NCI-H146 (cell line): ENCODE measurements at regions not wholly inside any gene's neighbourhood (a gene's known extent, or its start where the extent isn't known, plus 50 kb on each side); places are given as distances from the start of the nearest gene placed in this dataset.

Experiments
- DNase-seq: peaks from one replicate; lab custom pipeline; 2025; lab: John Stamatoyannopoulos, UW

DNA sequence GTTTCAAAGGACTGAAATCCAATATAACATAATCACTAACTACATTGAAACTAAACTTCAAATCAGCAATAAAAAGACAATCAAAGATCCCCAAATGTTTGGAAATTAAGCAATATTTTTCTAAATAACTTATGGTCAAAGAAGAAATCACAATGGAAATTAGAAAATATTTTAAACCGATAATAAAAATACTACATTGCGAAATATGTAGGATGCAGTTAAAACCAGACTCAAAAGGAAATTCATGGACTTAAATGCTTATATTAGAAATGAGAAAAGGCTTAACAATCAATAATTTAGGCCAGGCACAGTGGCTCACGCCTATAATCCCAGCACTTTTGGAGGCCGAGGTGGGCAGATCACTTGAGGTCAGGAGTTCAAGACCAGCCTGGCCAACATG is 79.0 kb upstream of the HAAO start:
- no peak for DNase-seq

DNA sequence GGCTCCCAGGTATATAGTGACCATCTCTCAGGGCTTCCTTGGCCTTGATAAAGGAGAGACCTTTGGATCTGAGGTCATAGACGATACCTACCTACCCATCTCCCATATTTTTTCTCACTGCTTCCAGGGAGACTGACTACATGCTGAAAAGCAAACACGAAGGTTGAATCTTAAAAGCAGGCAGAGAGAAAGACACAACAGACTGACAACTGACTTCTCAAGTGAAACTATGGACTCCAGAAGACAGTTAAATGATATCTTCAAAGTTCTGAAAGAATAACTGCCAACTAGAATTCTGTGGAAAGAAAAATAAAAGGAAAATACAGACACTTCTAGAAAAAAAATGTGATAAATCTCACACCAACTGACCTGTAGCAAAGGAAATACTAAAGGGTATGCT is 76.5 kb upstream of the HAAO start:
- DNase-seq: no peak

DNA sequence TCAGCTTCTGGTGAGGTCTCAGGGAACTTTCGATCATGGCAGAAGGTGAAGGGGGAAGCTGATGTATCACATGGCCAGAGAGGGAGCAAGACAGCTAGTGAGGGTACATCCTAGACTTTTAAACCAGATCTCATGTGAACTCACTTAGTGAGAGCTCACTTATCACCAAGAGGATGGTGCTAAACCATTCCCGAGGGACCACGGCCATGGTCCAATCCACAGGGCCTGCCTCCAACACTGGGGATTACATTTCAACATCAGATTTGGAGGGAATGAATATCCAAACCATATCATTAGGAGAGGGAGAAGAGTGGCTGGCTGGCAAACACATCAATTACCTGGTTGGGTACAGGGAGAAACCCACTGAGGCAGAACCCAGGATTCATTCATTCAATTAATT is 75.7 kb upstream of the HAAO start:
- no peak for DNase-seq

DNA sequence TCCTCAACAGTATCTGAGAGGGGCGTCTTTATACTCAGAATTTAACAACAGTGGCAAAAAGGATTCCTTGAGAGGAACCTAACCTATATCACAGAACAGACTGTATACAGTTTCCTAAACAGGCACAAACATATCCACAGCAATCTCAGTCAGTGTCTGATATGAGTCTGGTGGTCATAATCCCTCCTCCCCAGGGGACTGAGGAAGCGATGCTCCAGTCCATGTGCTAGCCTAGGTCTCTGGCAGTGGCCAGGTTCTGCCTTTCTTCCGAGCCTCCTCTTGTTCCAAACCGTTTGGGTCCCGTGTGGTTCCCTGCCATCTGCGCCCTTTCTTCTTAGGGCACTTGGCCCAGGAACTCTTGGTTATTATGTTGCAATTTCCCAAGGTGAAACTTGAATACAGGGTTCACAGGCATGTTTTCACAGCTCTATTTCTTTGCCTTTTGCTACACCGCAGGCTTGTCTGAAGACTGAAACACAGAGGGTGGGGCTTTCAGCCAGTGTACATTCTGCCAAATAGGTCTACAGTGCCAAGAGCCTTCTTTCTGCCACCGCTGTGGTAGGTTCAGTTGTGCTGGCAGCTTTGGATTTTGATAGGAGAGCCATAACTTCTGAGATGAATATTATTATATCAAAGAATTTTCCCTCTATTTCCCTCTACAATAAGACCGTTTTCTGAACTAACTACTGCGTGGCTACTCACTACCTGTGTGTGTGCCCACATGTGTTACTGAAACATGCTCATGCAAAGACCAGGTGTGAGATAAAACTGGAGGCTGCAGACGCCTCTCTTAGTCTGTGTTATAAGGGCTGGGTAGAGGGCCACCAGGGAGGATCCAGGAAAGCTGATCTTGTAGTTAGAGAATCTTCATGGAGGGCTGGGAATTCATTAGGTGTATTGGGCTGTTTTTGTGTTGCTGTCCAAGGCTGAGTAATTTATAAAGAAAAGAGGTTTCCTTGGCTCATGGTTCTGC is 75.0 kb upstream of the HAAO start:
- no peak for DNase-seq

DNA sequence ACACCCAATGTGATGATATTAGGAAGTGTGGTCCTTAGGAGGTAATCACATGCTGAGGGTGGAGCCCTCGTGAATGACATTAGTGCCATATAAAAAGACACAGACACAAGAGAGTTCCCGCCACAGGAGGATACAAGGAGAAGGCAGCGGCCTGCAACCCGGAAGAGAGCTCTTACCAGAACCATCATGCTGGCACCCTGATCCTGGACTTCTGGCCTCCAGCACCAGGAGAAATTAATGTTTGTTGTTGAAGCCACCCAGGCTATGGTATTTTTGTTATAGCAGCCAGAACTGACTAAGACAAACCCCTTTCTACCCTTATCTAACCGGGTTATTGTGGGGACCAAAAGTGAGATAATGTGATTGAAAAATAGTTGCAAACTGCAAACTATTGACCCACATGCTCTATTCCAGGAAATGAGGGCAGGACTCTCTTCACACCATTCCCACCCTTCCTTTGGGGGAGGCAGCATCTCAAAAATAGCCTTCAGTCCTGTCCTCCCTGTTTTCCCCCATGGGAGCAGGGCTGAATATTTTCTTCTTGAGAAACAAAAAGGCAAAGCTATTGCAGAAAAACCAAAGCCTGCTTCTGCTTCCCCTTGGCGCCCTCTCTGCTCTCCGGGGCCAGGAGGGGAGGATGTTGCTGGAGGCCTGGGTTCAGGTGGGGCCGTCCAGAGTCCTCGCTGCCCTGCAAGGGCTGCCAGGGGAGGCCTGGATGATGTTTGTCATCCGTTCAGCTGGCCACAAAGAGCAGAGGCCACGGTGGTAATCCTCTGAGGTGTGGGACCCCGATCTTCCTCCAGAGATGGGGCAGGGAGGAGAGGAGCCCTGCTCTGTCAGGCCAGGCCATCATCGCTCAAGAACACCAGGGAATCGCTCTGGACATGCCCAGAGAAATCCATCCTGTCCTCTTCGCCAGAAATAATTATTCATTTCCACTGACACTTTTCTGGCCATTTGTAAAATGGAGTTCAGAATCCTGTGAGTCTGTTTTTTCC is 73.8 kb upstream of the HAAO start:
- no peak for DNase-seq

DNA sequence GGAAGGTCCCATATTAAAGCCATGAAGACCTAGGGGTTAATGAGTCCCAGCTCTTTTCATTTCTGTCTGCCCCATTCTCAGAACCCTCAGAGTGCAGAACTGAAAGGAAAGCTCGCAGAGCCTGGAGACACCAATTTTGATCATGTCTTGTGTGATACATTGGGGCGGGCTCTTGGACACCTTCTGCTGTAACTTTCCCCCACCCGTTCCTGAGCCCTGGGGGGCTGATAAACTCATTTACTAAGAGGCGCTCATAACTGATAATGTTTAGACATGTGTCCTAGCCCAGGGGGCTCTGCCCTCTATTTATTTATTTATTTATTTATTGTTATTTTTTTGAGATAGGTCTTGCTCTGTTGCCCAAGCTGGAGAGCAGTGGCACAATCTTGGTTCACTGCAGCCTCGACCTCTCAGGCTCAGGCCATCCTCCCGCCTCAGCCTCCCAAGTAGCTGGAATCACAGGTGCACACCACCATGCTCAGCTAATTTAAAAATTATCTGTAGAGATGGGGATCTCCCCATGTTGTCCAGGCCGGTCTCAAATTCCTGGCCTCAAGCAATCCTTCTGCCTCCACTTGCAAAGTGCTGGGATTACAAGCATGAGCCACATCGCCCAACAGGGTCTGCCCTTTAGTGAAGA is 72.4 kb upstream of the HAAO start:
- DNase-seq: no peak

DNA sequence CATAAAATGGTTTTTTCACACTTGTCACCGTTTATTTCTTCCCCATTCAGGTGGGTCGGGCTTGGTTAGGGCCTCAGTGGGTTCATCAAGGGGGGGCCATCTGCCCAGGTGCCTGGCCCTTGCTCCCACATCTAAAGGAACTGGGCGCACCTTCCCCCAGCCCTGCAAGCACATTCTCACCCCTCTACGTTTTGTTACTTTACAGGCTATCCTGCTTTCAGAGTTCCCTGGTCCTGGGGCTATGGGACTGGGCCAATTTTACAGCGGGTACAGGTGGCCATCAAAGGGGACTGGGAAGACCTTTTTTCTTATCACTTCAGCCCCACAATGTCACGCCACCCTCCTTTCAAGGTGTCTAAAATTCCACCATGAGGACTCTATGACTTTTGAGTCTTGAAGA is 71.8 kb upstream of the HAAO start:
- no peak for DNase-seq

DNA sequence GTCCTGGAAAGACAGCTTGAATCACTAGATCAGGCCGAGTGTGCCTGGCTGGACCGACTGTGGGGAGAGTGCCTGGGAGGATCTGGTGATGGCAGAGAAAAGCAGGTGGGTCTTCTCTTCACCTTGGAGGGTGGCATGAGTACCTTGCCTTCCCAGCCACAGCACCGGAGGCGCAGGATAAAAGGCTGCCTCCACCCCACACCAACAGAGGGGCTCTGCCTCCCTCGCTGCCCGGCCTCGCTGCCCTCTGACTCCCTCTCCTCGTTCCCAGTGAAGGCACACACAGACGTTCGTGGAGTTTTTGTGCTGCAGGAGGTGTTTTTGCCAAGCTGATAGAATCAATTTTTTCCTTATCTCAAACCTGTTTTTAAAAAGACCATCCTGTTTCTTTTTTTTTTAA is 71.4 kb upstream of the HAAO start:
- DNase-seq: no peak

DNA sequence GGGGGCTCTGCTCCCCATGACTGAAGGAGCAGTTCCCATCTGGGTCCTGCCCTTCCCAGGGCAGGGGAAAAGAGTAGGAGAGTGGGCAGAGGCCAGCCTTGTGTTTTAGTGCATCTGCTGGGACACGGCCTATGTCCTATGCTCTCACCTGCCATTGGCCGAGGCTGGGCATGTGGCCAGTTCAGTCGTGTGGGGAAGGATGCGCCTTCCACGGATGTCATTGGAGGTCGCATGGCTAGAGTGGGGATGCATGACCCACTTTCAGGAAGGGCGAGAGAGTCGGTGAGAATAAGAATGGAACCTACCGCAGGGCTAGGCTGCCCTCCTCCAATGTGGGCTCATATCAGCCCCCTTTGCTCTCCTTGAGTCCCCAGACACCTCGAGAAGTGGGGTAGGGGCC is 70.9 kb upstream of the HAAO start:
- no peak for DNase-seq

DNA sequence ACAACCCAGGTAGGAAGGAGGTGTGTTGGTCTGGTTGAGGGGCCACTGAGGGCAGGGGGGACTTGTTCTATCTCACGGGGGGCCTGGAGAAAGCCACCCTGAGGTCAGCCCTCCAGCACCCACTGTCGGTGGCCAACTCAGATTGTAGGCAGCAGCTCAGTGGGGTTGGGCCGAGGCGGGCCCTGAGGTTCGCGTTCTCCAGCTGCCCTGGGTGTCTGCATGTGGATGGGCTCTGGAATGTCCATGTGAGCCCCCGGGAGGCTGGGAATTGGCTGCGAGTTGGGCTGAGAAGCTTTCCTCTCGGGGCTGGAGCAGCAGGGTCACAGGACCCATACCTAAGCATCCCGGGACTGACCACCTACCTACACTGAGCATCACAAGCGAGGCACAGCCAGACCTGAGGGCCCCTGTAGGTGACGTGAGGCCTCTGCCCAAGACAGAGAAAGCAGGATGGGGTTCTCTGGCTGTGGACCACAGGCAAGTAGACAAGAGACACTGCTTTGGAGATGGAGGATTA is 70.3 kb upstream of the HAAO start:
- no peak for DNase-seq

DNA sequence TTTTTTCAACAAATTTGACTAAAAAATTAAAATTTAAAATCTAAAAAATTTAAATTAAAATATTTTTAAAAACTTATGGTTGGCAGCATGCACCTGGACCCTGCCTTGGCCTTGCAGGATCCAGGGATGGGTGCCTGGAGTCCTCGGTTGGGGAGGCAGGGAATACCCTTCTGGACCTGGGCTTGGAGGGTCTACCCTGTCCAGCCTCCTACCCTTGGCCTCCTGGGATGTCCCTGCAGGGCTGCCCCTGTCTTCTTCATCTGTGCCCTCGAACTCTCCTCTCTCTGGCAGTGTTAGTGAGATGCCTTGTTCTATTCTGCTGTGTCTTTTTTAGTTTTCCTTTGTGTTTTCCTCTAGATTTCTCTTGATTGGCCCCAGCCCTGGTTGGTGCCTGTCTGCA is 68.9 kb upstream of the HAAO start:
- DNase-seq: no peak

DNA sequence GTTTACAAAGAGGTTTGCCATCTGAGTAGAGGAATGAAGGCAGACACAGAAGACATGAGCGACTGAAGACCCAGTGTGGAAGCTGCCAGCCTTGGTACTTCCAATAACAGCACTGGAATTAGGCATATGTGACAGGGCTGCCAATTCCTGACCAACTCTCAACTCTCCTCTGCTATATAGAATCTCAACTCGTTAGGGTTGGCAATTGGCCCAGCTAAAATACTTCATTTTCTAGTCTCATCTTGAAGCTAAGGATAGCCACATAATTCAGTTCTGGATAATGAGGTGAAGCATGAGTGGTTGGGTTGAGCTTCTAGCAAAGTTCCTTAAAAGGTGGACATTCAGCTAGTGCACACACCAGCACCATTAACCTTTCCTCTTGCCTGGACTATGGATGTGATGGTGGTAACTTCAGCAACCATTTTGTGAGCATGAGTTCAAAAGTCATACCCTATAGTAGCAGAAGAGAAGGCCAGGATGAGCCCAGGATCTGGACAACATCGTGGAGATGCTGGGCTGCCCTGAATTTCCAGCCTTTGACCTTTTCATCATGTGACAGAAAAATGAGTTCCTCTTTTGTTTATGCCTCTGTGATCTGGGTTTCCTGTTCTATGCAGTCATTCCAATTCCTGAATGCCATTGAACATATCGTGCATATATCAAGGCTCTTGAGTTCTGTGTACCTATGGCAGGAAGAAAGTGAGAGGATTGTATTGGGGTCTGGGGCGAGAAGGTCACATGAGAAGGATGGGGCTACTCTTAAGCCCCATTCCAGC is 68.1 kb upstream of the HAAO start:
- DNase-seq: no peak

DNA sequence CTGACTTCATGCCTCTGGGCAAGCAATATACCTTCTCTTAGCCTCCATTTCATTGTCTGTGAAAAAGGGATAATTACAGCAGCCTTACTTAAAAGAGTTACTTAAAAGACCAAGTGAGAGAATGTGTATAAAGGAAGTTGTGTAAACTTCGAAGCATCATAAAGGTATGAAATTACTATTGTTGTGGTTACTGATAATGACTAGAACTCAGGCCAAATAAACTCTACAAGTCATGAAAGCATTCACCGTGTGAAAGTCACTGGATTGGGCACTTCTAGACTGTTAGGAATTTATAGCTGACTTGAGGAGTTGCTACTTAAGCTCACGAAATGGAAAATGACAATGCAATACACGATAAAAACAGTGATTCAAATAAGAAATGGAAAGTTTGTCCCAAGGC is 67.4 kb upstream of the HAAO start:
- no peak for DNase-seq

DNA sequence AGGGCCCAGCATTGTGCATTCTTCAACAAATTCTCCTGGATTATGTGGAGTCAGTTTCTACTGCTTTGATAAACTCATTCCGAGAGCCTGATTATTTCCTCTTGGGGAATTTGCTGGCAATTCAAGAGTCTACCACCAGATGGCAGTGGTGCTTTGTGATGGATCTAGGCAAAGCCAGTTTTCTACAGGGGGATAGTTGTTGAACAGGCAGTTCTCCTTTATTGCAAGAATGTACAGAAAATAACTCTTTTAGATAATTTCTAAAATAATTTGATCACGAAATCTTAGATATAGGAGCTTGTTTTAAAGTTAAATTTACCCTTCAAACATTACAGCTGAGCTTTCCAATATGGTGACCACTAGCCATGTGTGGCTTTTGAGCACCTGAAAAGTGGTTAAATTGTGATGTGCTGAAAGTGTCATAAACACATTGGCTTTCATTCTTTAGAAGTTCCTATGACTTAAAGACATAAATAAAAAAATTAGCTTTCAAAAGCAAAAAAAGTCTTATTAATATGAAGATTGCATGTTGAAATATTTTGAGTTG is 66.7 kb upstream of the HAAO start:
- peak; percentile 56 for DNase-seq

DNA sequence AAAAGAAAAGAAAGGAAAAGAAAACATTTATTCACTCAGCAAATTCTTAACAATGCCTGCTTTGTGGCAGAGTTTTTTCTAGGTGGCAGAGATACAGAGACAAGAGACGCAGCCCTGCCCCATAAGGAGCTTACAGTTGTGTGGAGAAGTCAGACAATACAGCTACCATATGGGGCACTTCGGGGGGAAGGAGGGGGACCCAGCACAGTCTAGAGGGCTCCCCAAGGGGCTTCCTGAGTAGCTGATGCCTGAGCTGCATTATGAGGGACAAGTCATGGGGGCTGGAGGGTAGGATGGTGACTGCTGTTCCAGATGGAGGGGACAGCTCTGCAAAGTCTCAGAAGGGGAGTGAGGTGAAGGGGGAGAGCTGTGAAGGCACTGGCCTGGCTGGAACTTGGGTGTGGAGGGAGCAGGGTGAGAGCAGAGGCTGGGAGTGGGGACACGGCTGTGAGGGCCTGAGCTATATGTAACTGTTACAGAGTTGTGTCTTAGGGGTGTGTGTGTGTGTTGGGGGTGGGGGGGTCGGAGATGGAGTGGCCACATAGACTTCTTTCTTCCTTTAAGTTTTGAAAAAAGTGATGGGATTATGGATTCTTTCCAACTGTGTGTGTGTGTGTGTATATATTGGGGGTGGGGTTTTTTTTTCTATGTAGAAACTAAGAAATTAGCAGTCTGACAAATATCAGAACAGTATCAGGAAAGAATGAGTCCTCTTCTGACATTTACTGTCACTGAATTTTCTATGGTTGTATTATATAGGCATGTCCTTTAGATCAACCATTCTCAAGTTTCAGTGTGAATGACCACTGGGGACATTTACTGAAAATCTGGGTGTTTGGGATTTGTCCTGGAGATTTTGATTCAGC is 66.0 kb upstream of the HAAO start:
- DNase-seq: no peak

DNA sequence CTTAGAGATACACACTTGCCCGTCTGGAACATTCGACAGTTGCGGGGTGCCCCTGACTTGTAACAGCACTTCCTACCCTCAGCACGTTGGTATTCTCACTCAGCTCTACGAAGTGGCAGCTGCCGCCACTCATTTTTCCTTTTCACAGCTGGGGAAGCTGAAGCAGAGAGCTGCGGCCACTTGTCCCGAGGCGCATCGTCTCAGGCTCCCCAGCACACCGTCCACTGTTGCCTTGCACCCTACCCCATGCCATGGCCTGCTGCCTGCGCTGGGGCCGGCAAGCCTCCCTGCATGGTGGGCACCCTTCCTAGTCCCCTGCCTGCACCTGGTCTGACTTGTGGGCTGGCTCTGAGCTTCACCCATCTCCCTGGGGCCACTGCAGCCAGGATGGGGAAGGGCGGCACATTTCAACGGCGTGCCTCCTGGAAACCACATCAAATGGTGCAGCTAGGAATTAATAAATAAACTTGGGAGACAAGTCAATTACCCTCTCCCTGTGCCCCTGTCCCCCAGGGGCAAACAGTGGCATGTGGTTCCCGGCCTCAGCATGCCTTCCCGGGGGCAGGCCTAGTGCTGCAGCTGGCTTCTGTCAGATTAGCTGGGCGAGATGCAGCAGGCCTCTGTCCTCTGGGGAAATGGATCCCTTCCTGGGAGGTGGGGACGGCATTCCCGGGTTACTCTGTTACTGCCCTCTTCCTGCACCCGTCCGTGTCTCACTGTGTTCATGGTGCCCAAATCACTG is 64.7 kb upstream of the HAAO start:
- DNase-seq: no peak

DNA sequence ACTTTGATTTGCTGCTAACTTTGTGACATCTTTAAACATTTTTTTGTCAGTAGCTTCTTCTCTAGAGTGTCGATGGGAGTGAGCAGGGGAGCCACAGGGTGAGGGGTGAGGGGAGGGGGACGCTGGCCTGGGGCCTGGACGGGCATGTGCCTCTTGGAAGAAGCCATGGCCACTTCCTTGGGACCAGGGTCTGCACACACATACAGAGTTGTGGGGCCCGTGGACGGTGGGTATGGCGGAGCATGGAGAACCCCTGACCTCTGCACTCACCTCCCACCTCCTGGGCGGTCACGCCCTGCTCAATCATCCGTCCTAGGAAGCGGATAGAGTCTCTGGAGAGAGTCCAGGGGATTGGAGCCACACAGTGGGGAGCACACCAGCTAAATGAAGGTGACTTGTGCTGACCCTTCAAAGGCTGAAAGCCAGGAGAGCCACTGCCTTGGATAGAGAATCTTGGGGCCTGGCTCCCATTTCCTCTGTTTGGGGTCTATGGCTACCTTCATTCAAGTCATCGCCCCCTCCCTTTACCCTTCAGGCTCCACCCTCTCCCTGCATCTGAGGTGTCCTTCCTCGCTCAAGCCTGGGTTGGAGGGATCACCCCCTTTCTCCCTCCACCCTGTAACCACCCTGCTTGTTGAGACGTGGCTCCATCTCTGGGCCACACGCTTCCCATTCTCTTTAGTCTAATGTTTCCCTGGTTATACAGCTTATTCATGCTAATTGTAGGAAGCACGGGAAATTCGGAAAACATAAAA is 63.9 kb upstream of the HAAO start:
- no peak for DNase-seq

DNA sequence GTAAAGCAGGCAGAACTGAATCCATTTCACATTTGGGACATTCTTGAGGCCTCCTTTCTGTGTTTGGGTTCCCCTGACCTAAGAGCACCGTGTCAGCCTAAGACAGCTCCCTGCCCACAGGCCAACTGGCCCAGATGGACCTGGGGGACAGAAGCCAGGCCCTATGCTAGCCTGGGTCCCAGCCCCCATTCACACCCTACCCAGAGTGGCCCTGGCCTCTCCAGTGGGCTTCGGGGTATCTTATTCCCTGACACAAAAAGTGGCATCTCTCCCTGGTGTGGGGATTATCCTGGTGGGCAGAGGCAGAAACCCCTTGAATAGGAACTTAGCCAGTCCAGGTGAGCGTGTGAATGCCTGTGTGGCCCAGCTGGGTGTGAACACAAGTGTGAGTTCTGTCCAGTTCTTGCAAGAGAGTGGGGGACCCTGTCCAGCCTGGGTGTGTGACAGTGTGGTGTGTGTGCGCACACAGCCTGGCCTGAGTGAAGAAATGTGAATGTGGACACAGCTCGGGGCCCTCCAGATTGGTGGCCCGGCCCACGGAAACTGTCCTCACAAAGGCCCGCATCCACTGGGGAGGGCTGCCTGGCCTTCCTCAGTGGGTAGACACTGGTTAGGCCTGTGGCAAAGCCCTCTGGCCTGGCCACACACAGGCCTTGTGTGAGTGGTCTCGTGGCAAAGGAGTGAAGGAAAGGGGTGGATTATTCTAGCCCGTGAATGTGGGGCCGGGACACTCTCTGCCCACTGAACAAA is 63.0 kb upstream of the HAAO start:
- no peak for DNase-seq
